Spleen (tissue), 11 donors: ENCODE measurements at regions not wholly inside any gene's neighbourhood (a gene's known extent, or its start where the extent isn't known, plus 50 kb on each side); places are given as distances from the start of the nearest gene placed in this dataset.

ENCODE experiments used
- DNase-seq: peaks from one replicate; pipeline ENCODE4 v3.0.0-alpha.2; 2020
- H3K27ac ChIP-seq, 8 donors: fragments of 200-600 bp; sonication (generic) in 7 of 8; 1 replicate in 4 of 8; 2 replicates in 4 of 8; pipeline versions ENCODE4 v1.5.0 to v1.8.0; 2016 to 2021; ENCODE audit warnings: inconsistent platforms in 4 of 8, mild to moderate bottlenecking in 4 of 8, moderate library complexity in 1 of 8
- H3K27me3 ChIP-seq, 7 donors: fragments of 200-600 bp; sonication (generic) in 6 of 7; replicated peaks in 1 of 7; 1 replicate in 4 of 7; 2 replicates in 3 of 7; pipeline versions ENCODE4 v1.5.0 to v1.8.0; 2016 to 2021; ENCODE audit warnings: inconsistent platforms in 3 of 7, mild to moderate bottlenecking in 1 of 7
- H3K36me3 ChIP-seq, 6 donors: fragments of 200-600 bp; sonication (generic) in 5 of 6; 1 replicate in 4 of 6; 2 replicates in 2 of 6; pipeline versions ENCODE4 v1.5.0 to v1.8.0; 2016 to 2021; ENCODE audit warnings: inconsistent platforms in 2 of 6
- H3K4me1 ChIP-seq, 6 donors: fragments of 200-600 bp; sonication (generic) in 5 of 6; 1 replicate in 3 of 6; 2 replicates in 3 of 6; pipeline versions ENCODE4 v1.5.0 to v1.8.0; 2016 to 2021; ENCODE audit warnings: inconsistent platforms in 3 of 6
- H3K4me3 ChIP-seq, 8 donors: fragments of 200-600 bp; sonication (generic) in 7 of 8; 1 replicate in 4 of 8; 2 replicates in 4 of 8; pipeline versions ENCODE4 v1.5.0 to v1.8.0; 2016 to 2021; ENCODE audit warnings: inconsistent platforms in 4 of 8, mild to moderate bottlenecking in 4 of 8, moderate library complexity in 2 of 8
- H3K9me3 ChIP-seq, 8 donors: fragments of 200-600 bp; sonication (generic) in 7 of 8; 1 replicate in 4 of 8; 2 replicates in 4 of 8; pipeline versions ENCODE4 v1.5.0 to v1.8.0; 2016 to 2021; ENCODE audit warnings: inconsistent platforms in 4 of 8
- CTCF ChIP-seq, 11 experiments: fragments of 200-600 bp in 7 of 11; fragments of 450-650 bp in 4 of 11; sonication (generic) in 4 of 11; IDR thresholded peaks in 8 of 11; conservative IDR thresholded peaks in 3 of 11; 1 replicate in 7 of 11; 2 replicates in 4 of 11; pipeline versions ENCODE4 v1.4.0 to v1.8.0; 2016 to 2021; ENCODE audit warnings: antibody characterized with exemption in 11 of 11, inconsistent platforms in 4 of 11, mild to moderate bottlenecking in 1 of 11
- POLR2A ChIP-seq, 3 donors: fragments of 450-650 bp; IDR thresholded peaks; one replicate each; pipeline ENCODE4 v1.5.1; 2017; ENCODE audit warnings: antibody characterized with exemption in 3 of 3, mild to moderate bottlenecking in 1 of 3
- POLR2AphosphoS5 ChIP-seq, 3 donors: sonication (generic); formaldehyde crosslinking; IDR thresholded peaks; one replicate each; pipeline ENCODE4 v1.5.1; 2017; ENCODE audit warnings: antibody characterized with exemption in 3 of 3
- WGBS, 5 donors: extraction: QIAGEN DNeasy Blood & Tissue Kit in 3 of 5; methylation state at CpG; one replicate each; pipeline versions ENCODE4 v1.1.5 to v1.1.7; 2013 to 2018; 5-methylcytosine and 5-hydroxymethylcytosine counted together
- intact Hi-C: fragments of 100-400 bp; cut with DNase I; formaldehyde crosslinking; loops from one replicate; pipeline ENCODE4 v1.15.0; 2023; ENCODE audit warnings: low total_unique reads
- donor health status: healthy with polysubstance abuse.
- donor health status: DM: no; HTN: no; CAD: no; lungs with moderate emphysema.
- donor health status: DM: no; HTN: no; CAD: no.
- donor health status: Bipolar disorder and iron deficiency.
- donor health status: healthy.
- donor health status: DM: no; HTN: no; CAD: no.
- donor health status: DM: yes; HTN: yes; CAD: no.

DNA sequence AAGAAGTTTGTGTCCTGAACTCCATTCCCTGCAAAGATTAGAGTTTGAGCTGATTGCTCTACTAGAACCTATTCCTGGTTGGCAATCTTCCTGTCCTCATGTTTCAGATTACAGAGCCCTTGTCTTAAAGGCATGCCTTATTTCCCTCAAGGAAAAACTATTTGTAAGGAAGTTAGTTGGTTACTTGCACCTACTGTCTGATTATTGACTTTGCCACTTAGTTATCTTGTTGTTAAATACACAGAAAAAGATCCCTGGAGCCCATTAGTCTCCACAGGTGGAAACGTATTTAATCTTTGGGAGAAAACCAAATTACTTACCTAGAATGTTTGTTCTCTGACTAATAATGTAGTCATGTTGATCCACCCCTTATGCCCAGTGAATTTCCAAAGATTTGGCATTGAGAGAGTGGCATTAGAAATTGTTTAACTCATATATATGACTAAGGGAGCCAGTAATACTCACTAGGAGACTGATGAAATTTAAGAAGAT is 132.3 kb upstream of the ELL2 start:
- no peaks in the 10 kb centered on the region for H3K4me1 ChIP-seq
- 68 to 84% (median 82%) methylated on average over 1 of the region's 1 CpG for WGBS, 5 donors
- H3K27ac ChIP-seq: no peak overlapping the region
- no peak for DNase-seq
- no peaks in the 10 kb centered on the region for H3K27me3 ChIP-seq
- no peak overlapping the region for H3K4me3 ChIP-seq
- peaks cover 0 to 11% (median 0%) of the 10 kb centered on the region in 8 donors for H3K9me3 ChIP-seq
- intact Hi-C loops: no loop called here
- TF ChIP-seq POLR2AphosphoS5 (IDR thresholded peaks at IDR 0.05) (no peak), CTCF (IDR thresholded peaks at IDR 0.05 in 8 of 11, conservative IDR thresholded peaks at IDR 0.05 in 3 of 11) (no peak), POLR2A (IDR thresholded peaks at IDR 0.05) (no peak)
- no peaks in the 10 kb centered on the region for H3K36me3 ChIP-seq

- 94 to 100% (median 97%) methylated on average over 3 of the region's 3 CpGs for WGBS, 5 donors
- no peak overlapping the region for H3K4me3 ChIP-seq
- no peak for DNase-seq
- H3K27me3 ChIP-seq: no peaks in the 10 kb centered on the region
- TF ChIP-seq POLR2A (IDR thresholded peaks at IDR 0.05): no peak
- no peak for TF ChIP-seq POLR2AphosphoS5 (IDR thresholded peaks at IDR 0.05)
- TF ChIP-seq CTCF (IDR thresholded peaks at IDR 0.05 in 8 of 11, conservative IDR thresholded peaks at IDR 0.05 in 3 of 11): no peak
- H3K36me3 ChIP-seq: no peaks in the 10 kb centered on the region
- intact Hi-C loops: no loop called here
- H3K4me1 ChIP-seq: no peaks in the 10 kb centered on the region
- peaks cover 0 to 8% (median 0%) of the 10 kb centered on the region in 8 donors for H3K9me3 ChIP-seq
- H3K27ac ChIP-seq: no peak overlapping the region
Measured at GRCh38 chr5:96093340-96093739, 131.7 kb upstream of the ELL2 start.

- no peak for DNase-seq
- Histone ChIP-seq H3K4me3 (no peak overlapping the region), H3K4me1 (no peaks in the 10 kb centered on the region), H3K27ac (no peak overlapping the region), H3K9me3 (no peaks in the 10 kb centered on the region), H3K27me3 (no peaks in the 10 kb centered on the region), H3K36me3 (no peaks in the 10 kb centered on the region)
- no peak for TF ChIP-seq CTCF (IDR thresholded peaks at IDR 0.05 in 8 of 11, conservative IDR thresholded peaks at IDR 0.05 in 3 of 11)
- TF ChIP-seq POLR2AphosphoS5 (IDR thresholded peaks at IDR 0.05): no peak
- no peak for TF ChIP-seq POLR2A (IDR thresholded peaks at IDR 0.05)
- 88 to 96% (median 90%) methylated on average over 1 of the region's 1 CpG for WGBS, 5 donors
- intact Hi-C loops: no loop called here
Measured at GRCh38 chr5:96091874-96092273, 130.2 kb upstream of the ELL2 start.

GRCh38 chr5:96090215-96090614 is 128.6 kb upstream of the ELL2 start:
- intact Hi-C loops: no loop called here
- H3K27me3 ChIP-seq: no peaks in the 10 kb centered on the region
- TF ChIP-seq CTCF (IDR thresholded peaks at IDR 0.05 in 8 of 11, conservative IDR thresholded peaks at IDR 0.05 in 3 of 11) (no peak), POLR2A (IDR thresholded peaks at IDR 0.05) (no peak), POLR2AphosphoS5 (IDR thresholded peaks at IDR 0.05) (no peak)
- H3K9me3 ChIP-seq: no peaks in the 10 kb centered on the region
- DNase-seq: no peak
- no peak overlapping the region for H3K27ac ChIP-seq
- 73 to 88% (median 77%) methylated on average over 1 of the region's 1 CpG for WGBS, 5 donors
- H3K36me3 ChIP-seq: no peaks in the 10 kb centered on the region
- no peaks in the 10 kb centered on the region for H3K4me1 ChIP-seq
- H3K4me3 ChIP-seq: no peak overlapping the region
